Astrocyte (in vitro differentiated cells and primary cell): ENCODE measurements at regions not wholly inside any gene's neighbourhood (a gene's known extent, or its start where the extent isn't known, plus 50 kb on each side); places are given as distances from the start of the nearest gene placed in this dataset.

Experiments
- CTCF ChIP-seq: IDR thresholded peaks from 2 replicates; pipeline ENCODE4 v1.5.1; 2011; ENCODE audit warnings: low read depth, mild to moderate bottlenecking, inconsistent platforms, low read length, moderate library complexity; ENCODE audit not compliant: insufficient read depth
- EZH2 ChIP-seq: IDR thresholded peaks from 2 replicates; pipeline ENCODE4 v1.6.1; 2012; ENCODE audit warnings: mild to moderate bottlenecking, low read length, inconsistent platforms; ENCODE audit not compliant: insufficient read depth

GRCh38 chr14:76706811-76707210, 54.5 kb upstream of the VASH1 start:
- no peak for TF ChIP-seq CTCF
- TF ChIP-seq EZH2, result no peak
